ENCODE measurements at regions not wholly inside any gene's neighbourhood (a gene's known extent, or its start where the extent isn't known, plus 50 kb on each side); places are given as distances from the start of the nearest gene placed in this dataset.

GRCh38 chr3:24713516-24713915, 218.9 kb upstream of the THRB start:
- no peak for TF ChIP-seq CTCF (conservative IDR thresholded peaks at IDR 0.05)
- TF ChIP-seq EZH2 (IDR thresholded peaks at IDR 0.05; ENCODE audit: low read depth), result no peak

Measured in PC-9 (cell line).